ENCODE measurements at regions not wholly inside any gene's neighbourhood (a gene's known extent, or its start where the extent isn't known, plus 50 kb on each side); places are given as distances from the start of the nearest gene placed in this dataset.

DNA sequence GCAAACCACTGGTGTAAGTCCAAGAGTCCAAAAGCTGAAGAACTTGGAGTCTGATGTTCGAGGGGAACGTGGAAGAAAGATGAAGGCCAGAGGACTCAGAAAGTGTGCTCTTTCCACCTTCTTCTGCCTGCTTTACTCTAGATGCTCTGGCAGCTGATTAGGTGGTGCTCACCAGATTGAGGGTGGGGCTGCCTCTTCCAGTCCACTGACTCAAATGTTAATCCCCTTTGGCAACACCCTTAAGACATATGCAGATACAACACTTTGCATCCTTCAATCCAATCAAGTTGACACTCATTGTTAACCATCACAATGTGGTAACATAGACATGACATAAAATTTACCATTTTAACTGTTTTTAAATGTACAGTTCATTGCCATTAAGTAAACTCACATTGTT lies 249.5 kb downstream of the COG6 start:
- H3K27me3 Mint-ChIP-seq (ENCODE audit: insufficient read depth, low read depth) = peaks cover 2% of the 10 kb centered on the region
- no peak for DNase-seq (ENCODE audit: low spot score)
- Histone ChIP-seq H3K9ac (no peak overlapping the region), H3K9me3 (ENCODE audit: low read depth) (no peaks in the 10 kb centered on the region), H3K4me2 (no peak overlapping the region), H3K36me3 (no peaks in the 10 kb centered on the region), H4K20me1 (ENCODE audit: low read depth) (no peaks in the 10 kb centered on the region), H3F3A (ENCODE audit: low read depth) (no peaks in the 10 kb centered on the region), H3K27me3 (no peaks in the 10 kb centered on the region), H3K79me2 (ENCODE audit: low read depth) (no peaks in the 10 kb centered on the region), H3K4me3 (no peak overlapping the region), H2AFZ (replicated peaks) (no peak overlapping the region), H3K27ac (no peak overlapping the region), H3K4me1 (no peaks in the 10 kb centered on the region)
- H3K4me3 Mint-ChIP-seq = no peak overlapping the region
- peaks cover 5% of the 10 kb centered on the region for H3K4me1 Mint-ChIP-seq
- H3K9me3 Mint-ChIP-seq = no peaks in the 10 kb centered on the region
- TF ChIP-seq, protein P1, sequence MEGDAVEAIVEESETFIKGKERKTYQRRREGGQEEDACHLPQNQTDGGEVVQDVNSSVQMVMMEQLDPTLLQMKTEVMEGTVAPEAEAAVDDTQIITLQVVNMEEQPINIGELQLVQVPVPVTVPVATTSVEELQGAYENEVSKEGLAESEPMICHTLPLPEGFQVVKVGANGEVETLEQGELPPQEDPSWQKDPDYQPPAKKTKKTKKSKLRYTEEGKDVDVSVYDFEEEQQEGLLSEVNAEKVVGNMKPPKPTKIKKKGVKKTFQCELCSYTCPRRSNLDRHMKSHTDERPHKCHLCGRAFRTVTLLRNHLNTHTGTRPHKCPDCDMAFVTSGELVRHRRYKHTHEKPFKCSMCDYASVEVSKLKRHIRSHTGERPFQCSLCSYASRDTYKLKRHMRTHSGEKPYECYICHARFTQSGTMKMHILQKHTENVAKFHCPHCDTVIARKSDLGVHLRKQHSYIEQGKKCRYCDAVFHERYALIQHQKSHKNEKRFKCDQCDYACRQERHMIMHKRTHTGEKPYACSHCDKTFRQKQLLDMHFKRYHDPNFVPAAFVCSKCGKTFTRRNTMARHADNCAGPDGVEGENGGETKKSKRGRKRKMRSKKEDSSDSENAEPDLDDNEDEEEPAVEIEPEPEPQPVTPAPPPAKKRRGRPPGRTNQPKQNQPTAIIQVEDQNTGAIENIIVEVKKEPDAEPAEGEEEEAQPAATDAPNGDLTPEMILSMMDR (IDR thresholded peaks at IDR 0.05) = no peak
- TF ChIP-seq EZH2 (IDR thresholded peaks at IDR 0.05) = no peak
- TF ChIP-seq EZH2phosphoT487 (IDR thresholded peaks at IDR 0.05) = no peak
- H3K27ac Mint-ChIP-seq = no peak overlapping the region
- no peaks in the 10 kb centered on the region for H3K36me3 Mint-ChIP-seq

DNA sequence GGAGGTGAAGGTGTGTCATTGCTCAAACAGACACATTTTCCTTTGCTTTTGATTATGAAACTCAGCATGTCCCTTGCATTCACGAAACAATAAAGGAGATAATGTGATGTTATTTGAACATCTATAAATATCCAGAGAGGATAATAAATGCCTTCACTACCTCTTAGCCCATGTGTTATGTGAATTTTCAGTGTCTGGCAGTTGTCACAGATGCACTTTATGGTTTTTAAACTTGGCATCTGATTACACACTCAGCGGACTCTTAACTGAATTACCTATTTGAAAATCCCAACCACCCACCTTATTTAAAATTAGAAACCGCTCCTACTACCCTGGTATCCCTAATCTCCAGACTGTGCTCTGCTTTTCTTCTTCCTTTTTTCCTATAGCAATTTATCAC lies 254.2 kb downstream of the COG6 start:
- no peaks in the 10 kb centered on the region for H3K36me3 ChIP-seq
- H4K20me1 ChIP-seq (ENCODE audit: low read depth) = no peaks in the 10 kb centered on the region
- Mint-ChIP-seq H3K4me3 (no peak overlapping the region), H3K27ac (no peak overlapping the region), H3K27me3 (ENCODE audit: insufficient read depth, low read depth) (peaks cover 2% of the 10 kb centered on the region), H3K9me3 (no peaks in the 10 kb centered on the region), H3K36me3 (no peaks in the 10 kb centered on the region), H3K4me1 (no peaks in the 10 kb centered on the region)
- H3K27me3 ChIP-seq = no peaks in the 10 kb centered on the region
- H3K79me2 ChIP-seq (ENCODE audit: low read depth) = no peaks in the 10 kb centered on the region
- H3K27ac ChIP-seq = no peak overlapping the region
- H3K4me2 ChIP-seq = no peak overlapping the region
- H2AFZ ChIP-seq (replicated peaks) = no peak overlapping the region
- H3K9me3 ChIP-seq (ENCODE audit: low read depth) = no peaks in the 10 kb centered on the region
- no peaks in the 10 kb centered on the region for H3F3A ChIP-seq (ENCODE audit: low read depth)
- no peak for DNase-seq (ENCODE audit: low spot score)
- peaks cover 3% of the 10 kb centered on the region for H3K4me1 ChIP-seq
- H3K9ac ChIP-seq = no peak overlapping the region
- no peak overlapping the region for H3K4me3 ChIP-seq
- TF ChIP-seq, protein P1 (IDR thresholded peaks at IDR 0.05) = no peak
- TF ChIP-seq EZH2phosphoT487 (IDR thresholded peaks at IDR 0.05) = no peak
- TF ChIP-seq EZH2 (IDR thresholded peaks at IDR 0.05) = no peak

DNA sequence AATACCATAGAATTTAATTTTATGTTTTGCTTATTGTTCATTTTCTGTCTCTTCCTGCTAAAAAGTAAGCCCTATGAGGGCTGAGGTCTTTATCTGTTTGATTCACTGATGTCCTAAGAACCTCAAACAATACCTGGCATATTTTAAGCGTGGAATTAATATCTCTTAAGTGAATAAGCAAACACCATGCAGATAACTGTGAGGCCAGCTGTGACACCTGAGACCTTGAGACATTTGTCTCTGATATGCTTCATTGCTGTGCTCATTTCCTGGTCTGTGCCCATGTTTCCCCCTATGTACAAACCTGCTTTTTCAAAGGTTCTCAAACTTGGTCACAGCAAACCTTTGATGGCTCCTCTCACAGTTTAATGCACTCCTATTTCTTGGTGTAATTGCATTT lies 254.6 kb downstream of the COG6 start:
- no peaks in the 10 kb centered on the region for H3K4me1 Mint-ChIP-seq
- no peaks in the 10 kb centered on the region for H3K36me3 Mint-ChIP-seq
- Histone ChIP-seq H3K27me3 (no peaks in the 10 kb centered on the region), H3K27ac (no peak overlapping the region), H3K4me1 (peaks cover 3% of the 10 kb centered on the region), H3K36me3 (no peaks in the 10 kb centered on the region), H3K9me3 (ENCODE audit: low read depth) (no peaks in the 10 kb centered on the region), H2AFZ (replicated peaks) (no peak overlapping the region), H4K20me1 (ENCODE audit: low read depth) (no peaks in the 10 kb centered on the region), H3K4me2 (no peak overlapping the region), H3K9ac (no peak overlapping the region), H3F3A (ENCODE audit: low read depth) (no peaks in the 10 kb centered on the region), H3K4me3 (no peak overlapping the region), H3K79me2 (ENCODE audit: low read depth) (no peaks in the 10 kb centered on the region)
- H3K9me3 Mint-ChIP-seq = no peaks in the 10 kb centered on the region
- DNase-seq (ENCODE audit: low spot score) = no peak
- TF ChIP-seq EZH2phosphoT487 (IDR thresholded peaks at IDR 0.05) = no peak
- TF ChIP-seq, protein P1 (IDR thresholded peaks at IDR 0.05) = no peak
- no peak for TF ChIP-seq EZH2 (IDR thresholded peaks at IDR 0.05)
- H3K27ac Mint-ChIP-seq = no peak overlapping the region
- H3K4me3 Mint-ChIP-seq = no peak overlapping the region
- H3K27me3 Mint-ChIP-seq (ENCODE audit: insufficient read depth, low read depth) = peaks cover 2% of the 10 kb centered on the region
